ENCODE measurements at regions not wholly inside any gene's neighbourhood (a gene's known extent, or its start where the extent isn't known, plus 50 kb on each side); places are given as distances from the start of the nearest gene placed in this dataset.
"Not testable (repeated sequence)": the region's sequence is repeated elsewhere in the genome, so short reads cannot be mapped to it uniquely, and the experiment has no call there.

DNA sequence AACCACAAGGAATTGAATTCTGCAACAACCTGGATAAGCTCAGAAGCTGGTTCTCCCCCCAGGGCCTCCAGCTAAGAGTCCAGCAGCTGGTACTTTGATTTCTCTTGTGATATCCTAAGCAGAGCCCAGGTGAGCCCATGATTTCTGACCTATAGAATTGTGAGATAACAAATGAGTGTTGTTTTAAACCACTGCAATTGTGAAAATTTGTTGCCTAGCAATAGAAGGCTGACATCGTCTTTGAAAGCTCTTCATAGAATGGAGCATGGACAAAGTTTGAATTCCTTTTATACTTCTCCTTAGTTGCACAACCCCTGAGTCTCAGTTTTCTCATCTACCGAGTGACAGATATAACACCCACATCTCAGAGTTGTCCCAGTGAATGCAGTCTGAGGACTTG, 129.9 kb downstream of the TEX36 start:
- DNase-seq: no peak

- no peak for DNase-seq
Measured at GRCh38 chr10:125551247-125551646, 131.7 kb downstream of the TEX36 start.

DNA sequence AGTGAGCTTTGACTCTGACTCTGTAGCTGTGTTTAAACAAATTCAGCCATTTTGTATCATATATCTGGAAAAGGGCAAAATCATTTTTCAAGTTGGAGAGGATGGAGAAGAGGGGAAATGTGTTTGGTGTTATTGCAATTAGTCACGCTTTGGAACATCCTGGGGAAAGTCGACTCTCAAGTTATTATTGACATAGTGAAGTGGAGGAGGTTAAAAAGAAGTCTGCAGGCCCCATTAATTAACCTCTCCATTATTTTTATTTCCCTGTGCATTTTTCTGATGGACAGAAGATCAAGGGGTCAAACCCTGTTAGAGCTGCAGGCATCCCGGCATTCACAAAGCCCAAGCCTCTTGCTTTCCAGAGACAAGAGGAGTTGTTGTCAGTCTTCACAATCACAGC, 132.6 kb downstream of the TEX36 start:
- DNase-seq: no peak

DNA sequence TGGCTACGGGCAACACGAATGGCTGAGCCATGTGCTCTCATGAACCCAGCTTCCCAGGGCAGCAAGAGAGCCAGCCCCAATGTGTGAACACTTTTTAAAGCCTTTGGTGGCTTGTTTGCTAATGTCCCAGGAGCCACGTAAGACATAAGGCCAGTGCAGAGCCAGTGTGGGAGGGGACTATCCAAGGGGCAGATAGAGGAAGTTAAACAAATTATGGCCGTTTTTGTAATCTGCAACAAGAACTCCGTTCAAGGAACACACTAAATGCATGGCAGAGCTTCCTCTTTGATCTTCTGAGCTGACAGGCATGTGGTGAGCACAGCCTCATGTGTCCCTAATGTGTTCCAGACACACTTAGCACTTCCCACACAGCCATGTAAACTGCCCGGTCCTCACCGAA, 133.3 kb downstream of the TEX36 start:
- peak; percentile 70 for DNase-seq

DNA sequence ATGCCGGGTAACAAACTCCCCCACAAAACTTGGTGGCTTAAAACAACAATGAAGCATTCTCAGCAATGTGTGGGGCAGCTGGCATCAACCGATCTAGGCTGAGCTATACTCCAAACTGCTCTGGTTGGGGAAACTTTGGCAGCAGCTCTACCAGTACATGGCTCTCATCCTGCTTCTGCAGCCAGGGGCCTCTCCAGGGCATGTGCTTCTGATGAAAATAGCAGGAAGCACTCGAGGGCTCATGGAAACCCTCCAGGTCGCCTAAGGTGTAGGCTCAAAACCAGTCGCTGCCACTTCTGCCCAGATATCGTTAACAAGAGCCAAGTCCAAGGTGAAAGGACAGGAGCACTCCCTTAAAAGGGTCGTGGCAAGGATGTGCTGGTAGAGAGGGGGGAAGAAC, 134.1 kb downstream of the TEX36 start:
- DNase-seq: no peak

DNA sequence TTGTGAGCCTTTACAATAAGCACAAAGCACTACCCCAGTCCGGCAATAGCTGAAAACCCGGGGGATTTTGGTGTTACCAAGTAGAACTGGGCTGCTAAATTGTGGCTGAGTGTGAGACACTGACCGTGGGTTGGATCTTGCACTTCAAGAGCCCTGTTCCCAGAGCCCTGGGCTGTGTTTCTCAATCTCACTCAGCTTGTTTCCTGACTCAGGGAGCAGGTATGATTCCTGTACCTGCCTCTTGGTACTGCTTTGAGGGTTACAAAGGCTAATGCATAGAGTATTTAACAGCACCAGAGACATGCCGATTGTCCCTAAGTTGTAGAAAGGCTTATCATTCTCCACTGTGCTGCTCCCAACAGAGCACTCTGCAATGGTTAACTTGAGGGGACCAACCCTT, 134.6 kb downstream of the TEX36 start:
- no peak for DNase-seq

DNA sequence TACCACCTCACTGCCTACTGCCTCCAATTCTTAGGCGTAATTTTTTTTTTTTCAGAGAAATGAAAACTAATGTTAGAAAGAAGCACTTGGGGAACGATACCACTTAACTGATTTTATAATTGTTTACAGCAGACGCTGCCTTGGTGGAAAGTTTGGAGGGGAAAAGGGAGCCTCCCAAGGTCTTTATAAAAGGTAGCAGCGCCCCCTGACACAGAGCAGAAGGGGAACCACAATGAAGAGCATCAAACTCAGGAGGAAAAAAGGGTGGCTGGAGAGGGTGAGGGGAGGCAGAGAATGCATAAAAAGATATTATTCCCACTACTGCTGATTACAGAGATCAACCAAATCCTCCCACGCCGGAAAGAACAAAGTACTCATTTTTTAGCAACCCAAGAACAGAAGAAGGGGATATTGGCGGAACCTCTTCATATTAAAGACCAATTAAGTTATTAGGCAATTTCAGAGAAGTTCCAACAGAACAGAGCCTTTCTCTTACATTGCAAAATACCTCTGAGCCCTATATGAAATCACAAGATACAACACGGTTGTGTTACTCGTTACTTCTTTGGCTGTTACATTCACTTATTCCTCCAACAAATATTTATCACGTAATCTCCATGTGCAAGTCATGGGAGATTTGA, 135.8 kb downstream of the TEX36 start:
- DNase-seq: no peak

DNA sequence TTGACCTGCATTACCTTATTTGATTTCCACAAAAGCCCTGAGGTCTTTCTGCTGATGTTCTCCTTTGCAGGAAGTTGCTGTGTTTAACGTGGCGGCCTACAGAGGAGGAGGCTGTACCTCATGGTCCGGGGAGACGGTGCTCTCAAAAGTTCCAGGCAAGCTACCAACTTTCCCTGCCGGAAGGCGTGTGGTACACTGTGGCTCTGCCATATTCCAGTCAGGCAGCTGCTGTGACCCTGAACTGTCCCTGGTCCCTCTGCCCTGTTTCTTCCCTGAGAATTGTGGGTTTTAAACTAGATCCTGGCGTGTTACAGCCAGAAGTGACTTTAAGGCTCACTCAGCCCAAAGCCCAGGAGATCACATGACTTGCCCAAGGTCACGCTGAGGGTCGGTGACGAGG, 139.2 kb downstream of the TEX36 start:
- DNase-seq: no peak

DNA sequence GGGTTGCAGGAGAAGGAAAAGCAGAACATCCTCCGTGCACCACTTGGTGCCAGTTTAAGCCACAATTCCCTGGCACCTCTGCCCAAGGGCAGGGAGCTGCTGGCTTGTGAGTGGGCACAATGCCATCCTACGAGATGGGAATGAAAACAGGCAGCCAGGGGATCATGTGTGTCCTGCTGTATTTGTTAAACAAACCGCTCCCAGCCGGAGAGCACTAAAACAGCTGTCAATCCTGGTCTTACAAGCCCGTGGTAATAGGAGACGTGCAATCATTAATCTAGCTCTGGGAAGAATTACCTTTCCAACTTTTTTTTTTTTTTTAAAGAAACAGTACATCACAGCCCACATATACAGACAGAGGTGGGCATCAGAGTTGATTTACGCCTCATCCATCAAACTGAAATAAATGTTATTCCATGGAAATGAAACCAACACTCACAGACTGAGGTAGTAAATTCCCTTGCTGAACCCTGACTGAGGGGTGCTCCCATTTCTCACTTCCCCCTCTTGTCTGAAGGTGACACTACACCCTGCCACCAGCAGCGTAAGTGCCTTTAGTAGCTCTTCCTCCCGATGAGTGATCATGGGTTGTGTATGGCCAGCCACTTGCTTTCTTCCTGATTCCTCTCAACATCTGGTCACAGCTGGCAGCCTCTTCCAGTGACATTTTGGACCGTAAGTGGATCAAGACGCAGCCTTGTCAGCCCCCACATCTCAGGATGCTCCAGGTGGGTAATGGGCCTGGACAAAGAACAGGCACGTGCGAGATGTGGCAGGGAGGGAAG, 143.8 kb downstream of the TEX36 start:
- DNase-seq: no peak

- no peak for DNase-seq
Measured at GRCh38 chr10:125536236-125536635, 146.7 kb downstream of the TEX36 start.

GRCh38 chr10:125535559-125535958, 147.4 kb downstream of the TEX36 start:
- no peak for DNase-seq

- DNase-seq: no peak
Measured at GRCh38 chr10:125534515-125534914, 148.4 kb downstream of the TEX36 start.

GRCh38 chr10:125533866-125534265, 149.1 kb downstream of the TEX36 start:
- DNase-seq: no peak

DNA sequence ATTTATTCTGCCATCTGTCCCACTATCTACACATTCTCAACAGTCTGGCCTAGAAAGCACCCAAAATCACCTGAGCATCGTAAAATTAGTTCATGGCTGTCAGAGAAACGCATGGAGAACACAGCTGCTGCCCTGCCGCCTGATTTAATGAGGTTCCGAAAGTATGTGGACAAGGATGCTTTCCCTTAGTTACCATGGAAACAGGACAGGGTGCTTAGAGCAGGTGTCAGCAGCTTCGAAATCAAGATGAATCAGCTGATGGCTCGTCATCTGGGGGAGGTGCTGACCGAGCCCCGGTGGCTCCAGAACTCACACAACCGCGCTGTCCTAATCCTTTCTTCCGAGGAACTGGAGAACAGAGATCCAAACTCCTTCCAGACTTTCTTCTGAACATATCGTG, 151.5 kb downstream of the TEX36 start:
- DNase-seq: no peak

DNA sequence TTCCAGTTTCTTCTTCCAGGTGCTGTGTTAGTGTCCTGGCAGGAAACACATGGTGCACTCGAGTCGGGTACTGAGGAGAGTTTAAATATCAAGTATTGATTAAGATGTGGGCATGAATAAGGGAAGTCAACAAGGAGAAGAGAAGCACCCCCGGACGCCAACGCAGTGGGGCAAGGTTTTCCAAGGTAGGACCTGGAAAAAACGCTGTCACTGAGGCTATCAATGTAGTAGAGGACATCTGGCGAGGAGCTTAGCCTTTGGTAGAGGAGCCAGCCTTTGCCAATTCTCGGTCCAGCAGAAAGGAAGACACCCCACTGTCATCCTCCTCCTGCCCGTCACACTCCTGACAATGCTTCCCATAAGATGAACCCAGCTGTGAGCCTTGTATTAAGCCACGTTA, 159.6 kb downstream of the TEX36 start:
- no peak for DNase-seq

- peak; percentile 8 for DNase-seq
Measured at GRCh38 chr10:125521721-125522680, 161.0 kb downstream of the TEX36 start.

GRCh38 chr10:125520968-125521367, 162.0 kb downstream of the TEX36 start:
- no peak for DNase-seq

GRCh38 chr10:125518397-125518796, 164.6 kb downstream of the TEX36 start:
- not testable (repeated sequence) for DNase-seq

GRCh38 chr10:125515571-125515970, 167.4 kb downstream of the TEX36 start:
- no peak for DNase-seq

DNA sequence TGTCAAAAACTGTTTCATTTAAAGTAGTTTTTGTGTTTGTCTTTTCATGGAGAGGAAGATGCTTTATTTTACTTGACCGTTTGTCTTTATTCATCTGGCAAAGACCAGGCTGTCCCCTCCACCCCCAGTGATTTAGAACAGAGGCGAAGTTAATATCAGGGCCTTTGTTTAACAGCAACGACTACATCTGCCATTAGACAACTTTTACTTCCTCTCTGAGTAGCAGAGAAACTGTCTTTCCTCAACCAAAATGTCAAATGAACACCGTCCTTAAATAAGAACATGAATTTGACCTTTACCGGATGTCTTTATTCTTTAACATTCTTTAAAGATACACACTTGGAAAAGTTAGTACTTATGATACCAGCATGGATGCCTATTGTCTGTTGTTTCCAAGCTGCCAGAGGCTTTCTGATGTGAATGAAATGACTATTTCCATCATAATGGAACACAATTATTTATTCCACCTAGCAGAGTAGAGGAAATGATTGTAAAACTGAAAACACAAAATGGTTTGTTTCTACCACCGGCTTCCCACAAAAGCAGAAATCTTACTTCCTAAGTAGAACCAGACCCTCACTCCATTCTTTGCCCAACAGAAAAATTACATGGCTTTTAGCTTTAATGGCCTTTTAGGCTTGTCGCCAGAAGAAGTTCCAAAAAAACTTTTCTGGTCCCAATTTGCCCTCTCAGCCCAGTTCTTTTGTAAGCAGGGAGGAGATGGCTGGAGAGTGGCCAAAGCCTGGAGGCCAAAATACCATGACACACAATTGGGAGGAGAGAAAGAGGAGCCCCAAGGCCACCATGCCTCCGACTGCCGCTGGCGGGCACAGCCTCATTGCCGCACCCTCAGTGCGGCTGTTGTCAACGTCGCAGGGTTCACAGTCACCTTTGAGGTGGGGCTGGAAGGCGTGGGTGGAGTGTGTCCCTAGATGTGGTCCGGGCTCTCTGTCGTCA, 168.5 kb downstream of the TEX36 start:
- DNase-seq: no peak

DNA sequence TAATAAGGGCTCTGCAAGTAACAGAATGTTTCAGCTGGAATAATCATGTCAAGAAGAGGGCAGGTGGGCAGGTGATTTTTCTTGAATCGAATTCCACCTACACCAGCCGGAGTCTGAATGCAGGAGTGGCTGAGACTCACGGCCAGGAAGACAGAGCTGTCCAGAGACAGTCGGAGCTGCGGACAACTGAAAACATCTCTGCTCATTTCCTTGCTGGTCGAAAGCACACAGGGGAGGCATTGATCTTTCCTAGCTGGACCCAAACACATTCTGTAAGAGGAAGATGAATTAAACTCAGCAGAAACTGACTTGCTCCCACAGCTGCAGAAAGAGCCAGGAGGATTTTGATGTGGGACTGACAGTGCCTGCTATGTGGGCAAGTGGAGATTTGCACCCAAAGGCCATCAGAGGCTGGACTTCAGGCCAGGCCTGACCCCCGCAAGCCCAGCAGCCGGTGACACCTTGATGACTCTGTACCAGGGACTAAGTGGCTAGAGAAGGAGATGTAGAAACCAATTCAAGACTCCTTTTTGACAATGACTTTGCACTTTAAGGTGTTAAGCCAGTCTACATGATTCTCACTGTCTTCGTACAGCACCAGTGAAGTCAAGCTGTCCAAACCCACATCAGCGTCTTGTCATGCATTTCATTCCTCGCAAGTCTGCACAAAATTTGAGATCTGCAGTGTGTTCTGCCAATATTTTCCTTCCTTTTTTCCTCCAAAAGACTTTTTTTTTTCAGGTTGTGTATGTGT, 169.4 kb downstream of the TEX36 start:
- no peak for DNase-seq

- no peak for DNase-seq
Measured at GRCh38 chr10:125510998-125511397, 172.0 kb downstream of the TEX36 start.

All from inflammatory macrophage treated with lipopolysaccharide for 4 hours (primary cell).